OCI-LY1 (cell line): ENCODE measurements at regions not wholly inside any gene's neighbourhood (a gene's known extent, or its start where the extent isn't known, plus 50 kb on each side); places are given as distances from the start of the nearest gene placed in this dataset.
"Not testable (repeated sequence)": the region's sequence is repeated elsewhere in the genome, so short reads cannot be mapped to it uniquely, and the experiment has no call there.

Experiments
- H2AFZ ChIP-seq: fragments of 200-600 bp; sonication (generic), shearing (Covaris generic); 2 replicates; pipeline ENCODE4 v1.6.0; 2014; ENCODE audit warnings: antibody characterized with exemption, mild to moderate bottlenecking, low read length
- H3F3A ChIP-seq: fragments of 200-600 bp; sonication (generic), shearing (Covaris generic); 2 replicates; pipeline ENCODE4 v1.6.0; 2014; ENCODE audit warnings: mild to moderate bottlenecking, antibody characterized with exemption, low read length, moderate library complexity; ENCODE audit not compliant: insufficient read depth
- H3K27ac ChIP-seq: fragments of 200-600 bp; sonication (generic); 2 replicates; pipeline ENCODE4 v1.5.1; 2014; ENCODE audit warnings: low read length, mixed run types, mild to moderate bottlenecking, low read depth; ENCODE audit not compliant: poor library complexity, severe bottlenecking
- H3K27me3 ChIP-seq: fragments of 200-600 bp; sonication (generic); 2 replicates; pipeline ENCODE4 v1.6.0; 2014; ENCODE audit warnings: antibody characterized with exemption, mild to moderate bottlenecking, low read length, moderate library complexity; ENCODE audit not compliant: insufficient read depth
- H3K36me3 ChIP-seq: fragments of 200-600 bp; sonication (generic); 2 replicates; pipeline ENCODE4 v1.6.1; 2014; ENCODE audit warnings: mild to moderate bottlenecking, antibody characterized with exemption, low read length, moderate library complexity, mixed read lengths; ENCODE audit not compliant: insufficient read depth
- H3K4me1 ChIP-seq: fragments of 200-600 bp; sonication (generic); 2 replicates; pipeline ENCODE4 v1.5.1; 2014; ENCODE audit warnings: mild to moderate bottlenecking, low read length, moderate library complexity; ENCODE audit not compliant: insufficient read depth, severe bottlenecking
- H3K4me2 ChIP-seq: fragments of 200-600 bp; sonication (generic), shearing (Covaris generic); 2 replicates; pipeline ENCODE4 v1.6.1; 2014; ENCODE audit warnings: low read length
- H3K4me3 ChIP-seq: fragments of 200-600 bp; sonication (generic); 2 replicates; pipeline ENCODE4 v1.5.1; 2014; ENCODE audit warnings: low read length, low read depth, mild to moderate bottlenecking, mixed read lengths; ENCODE audit not compliant: poor library complexity, severe bottlenecking
- H3K79me2 ChIP-seq: fragments of 200-600 bp; shearing (Covaris generic); 2 replicates; pipeline ENCODE4 v1.6.1; 2016; ENCODE audit warnings: mixed run types, low read length, mixed read lengths; ENCODE audit not compliant: insufficient read depth
- H3K9ac ChIP-seq: fragments of 200-600 bp; sonication (generic), shearing (Covaris generic); 2 replicates; pipeline ENCODE4 v1.6.1; 2014; ENCODE audit warnings: mild to moderate bottlenecking, low read length, mixed read lengths
- H3K9me2 ChIP-seq: fragments of 200-600 bp; sonication (generic), shearing (Covaris generic); 2 replicates; pipeline ENCODE4 v1.6.1; 2014; ENCODE audit warnings: low read depth, mild to moderate bottlenecking, low read length, mixed read lengths
- H3K9me3 ChIP-seq: fragments of 200-600 bp; shearing (Covaris generic); 2 replicates; pipeline ENCODE4 v1.6.1; 2014; ENCODE audit warnings: low read length, mixed read lengths
- H4K20me1 ChIP-seq: fragments of 200-600 bp; sonication (generic), shearing (Covaris generic); 2 replicates; pipeline ENCODE4 v1.6.0; 2016; ENCODE audit warnings: mild to moderate bottlenecking, low read length; ENCODE audit not compliant: insufficient read depth
- CTCF ChIP-seq: fragments of 200-600 bp; sonication (generic), shearing (Covaris generic); IDR thresholded peaks from 2 replicates; pipeline ENCODE4 v1.5.1; 2017; ENCODE audit warnings: mild to moderate bottlenecking, antibody characterized with exemption, low read length, moderate library complexity, mixed read lengths
- EZH2 ChIP-seq: fragments of 200-600 bp; sonication (generic), shearing (Covaris generic); IDR thresholded peaks from 2 replicates; pipeline ENCODE4 v1.8.0; 2017; ENCODE audit warnings: borderline replicate concordance, mixed run types, mild to moderate bottlenecking, antibody characterized with exemption, low read length, moderate library complexity, mixed read lengths

GRCh38 chrX:76509775-76510174 is 82.3 kb downstream of the MAGEE1 start:
- Histone ChIP-seq H3K9ac (no peak overlapping the region), H3K9me3 (no peaks in the 10 kb centered on the region), H3K27ac (no peak overlapping the region), H3F3A (no peaks in the 10 kb centered on the region), H3K79me2 (no peaks in the 10 kb centered on the region), H3K4me2 (no peak overlapping the region), H3K27me3 (no peaks in the 10 kb centered on the region), H3K4me3 (no peak overlapping the region), H3K9me2 (no peaks in the 10 kb centered on the region), H3K36me3 (no peaks in the 10 kb centered on the region), H2AFZ (no peak overlapping the region), H4K20me1 (no peaks in the 10 kb centered on the region), H3K4me1 (no peaks in the 10 kb centered on the region)
- TF ChIP-seq EZH2, result no peak
- no peak for TF ChIP-seq CTCF

GRCh38 chrX:76517544-76517943 is 90.0 kb downstream of the MAGEE1 start:
- Histone ChIP-seq H3K27ac (no peak overlapping the region), H3K4me1 (no peaks in the 10 kb centered on the region), H3F3A (no peaks in the 10 kb centered on the region), H4K20me1 (no peaks in the 10 kb centered on the region), H3K9ac (no peak overlapping the region), H3K36me3 (no peaks in the 10 kb centered on the region), H3K9me2 (no peaks in the 10 kb centered on the region), H3K9me3 (no peaks in the 10 kb centered on the region), H3K79me2 (no peaks in the 10 kb centered on the region), H3K4me3 (no peak overlapping the region), H2AFZ (no peak overlapping the region), H3K27me3 (no peaks in the 10 kb centered on the region), H3K4me2 (no peak overlapping the region)
- TF ChIP-seq CTCF, result no peak
- TF ChIP-seq EZH2, result no peak

GRCh38 chrX:76520273-76521054 is 93.0 kb downstream of the MAGEE1 start:
- no peak overlapping the region for H3K9ac ChIP-seq
- H3K79me2 ChIP-seq, result no peaks in the 10 kb centered on the region
- no peak overlapping the region for H3K4me3 ChIP-seq
- no peaks in the 10 kb centered on the region for H3K27me3 ChIP-seq
- H3K9me2 ChIP-seq, result no peaks in the 10 kb centered on the region
- no peak overlapping the region for H3K27ac ChIP-seq
- H2AFZ ChIP-seq, result no peak overlapping the region
- no peaks in the 10 kb centered on the region for H3K4me1 ChIP-seq
- no peaks in the 10 kb centered on the region for H3F3A ChIP-seq
- TF ChIP-seq EZH2 (no peak), CTCF (no peak)
- no peaks in the 10 kb centered on the region for H4K20me1 ChIP-seq
- no peak overlapping the region for H3K4me2 ChIP-seq
- no peaks in the 10 kb centered on the region for H3K36me3 ChIP-seq
- H3K9me3 ChIP-seq, result no peaks in the 10 kb centered on the region

- not testable (repeated sequence) for H3K4me3 ChIP-seq, H3K27ac ChIP-seq, H3K36me3 ChIP-seq, H3K9ac ChIP-seq, H3F3A ChIP-seq, H3K4me1 ChIP-seq, H2AFZ ChIP-seq, H4K20me1 ChIP-seq, H3K79me2 ChIP-seq, H3K9me3 ChIP-seq, H3K4me2 ChIP-seq, H3K27me3 ChIP-seq, H3K9me2 ChIP-seq
Measured at GRCh38 chrX:76535675-76536074, 108.2 kb downstream of the MAGEE1 start.
